Mucosa of gallbladder (tissue), 1 donor: ENCODE measurements at regions not wholly inside any gene's neighbourhood (a gene's known extent, or its start where the extent isn't known, plus 50 kb on each side); places are given as distances from the start of the nearest gene placed in this dataset.

Experiments
- DNase-seq: peaks from one replicate; pipeline ENCODE4 v3.0.0-alpha.2; 2020; ENCODE audit warnings: low spot score
- donor health status: DM: no; HTN: no; CAD: no.

DNA sequence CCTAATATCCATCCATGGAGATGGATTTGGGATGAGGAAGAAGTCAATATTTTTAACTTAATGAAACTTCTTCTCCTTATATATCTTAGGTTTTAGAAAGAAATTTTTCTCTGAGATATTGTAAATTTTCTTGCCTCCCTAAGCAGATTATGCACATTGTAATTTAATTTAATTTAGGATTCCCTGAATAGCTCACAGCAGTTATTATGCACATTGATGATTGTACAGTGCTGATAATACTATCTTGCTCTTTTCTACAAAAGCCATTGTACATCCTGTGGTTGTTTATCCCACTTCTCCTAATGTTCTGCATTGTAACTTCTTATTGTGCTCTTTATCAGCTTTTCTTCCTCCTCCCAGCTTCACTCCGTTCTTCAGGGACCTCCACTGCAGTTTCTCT, 410.4 kb upstream of the WWC1 start:
- DNase-seq = no peak

DNA sequence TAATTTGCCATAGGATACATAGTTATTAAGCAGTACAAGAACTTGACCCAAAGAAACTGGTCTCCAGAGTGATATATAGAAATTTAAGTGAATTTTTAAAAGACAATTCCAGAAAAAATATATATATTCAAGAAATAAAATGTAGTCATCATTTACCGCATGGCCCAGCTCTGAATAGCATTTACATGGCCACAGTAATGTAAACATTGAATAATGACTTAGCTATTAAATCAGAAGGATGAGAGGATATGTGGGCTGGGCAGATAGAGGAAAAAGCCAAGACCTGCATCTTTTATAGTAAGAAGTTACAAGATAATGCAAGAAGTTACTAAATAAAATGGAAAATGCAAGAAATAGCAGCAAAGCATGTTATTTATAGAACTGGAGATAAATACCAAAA, 405.2 kb upstream of the WWC1 start:
- DNase-seq = no peak

DNA sequence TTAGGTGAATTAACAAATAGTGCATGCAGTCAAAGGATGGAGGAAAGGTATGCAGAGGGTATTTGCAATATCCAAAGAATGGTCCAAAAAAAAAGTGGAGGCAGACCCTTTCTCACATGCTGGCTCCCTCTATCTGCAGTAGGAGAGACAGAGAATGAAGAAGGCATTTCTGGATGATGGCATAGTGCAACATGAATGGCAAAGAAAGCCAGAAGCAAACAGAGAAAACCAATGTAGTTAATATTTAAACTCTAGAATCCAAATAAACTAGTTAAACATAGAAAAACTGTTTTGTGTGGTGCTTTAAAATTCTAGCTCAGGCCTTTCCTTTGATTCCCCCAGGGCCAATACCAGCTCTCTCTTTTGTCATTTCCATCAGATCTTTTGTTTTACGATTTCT, 403.1 kb upstream of the WWC1 start:
- no peak for DNase-seq

DNA sequence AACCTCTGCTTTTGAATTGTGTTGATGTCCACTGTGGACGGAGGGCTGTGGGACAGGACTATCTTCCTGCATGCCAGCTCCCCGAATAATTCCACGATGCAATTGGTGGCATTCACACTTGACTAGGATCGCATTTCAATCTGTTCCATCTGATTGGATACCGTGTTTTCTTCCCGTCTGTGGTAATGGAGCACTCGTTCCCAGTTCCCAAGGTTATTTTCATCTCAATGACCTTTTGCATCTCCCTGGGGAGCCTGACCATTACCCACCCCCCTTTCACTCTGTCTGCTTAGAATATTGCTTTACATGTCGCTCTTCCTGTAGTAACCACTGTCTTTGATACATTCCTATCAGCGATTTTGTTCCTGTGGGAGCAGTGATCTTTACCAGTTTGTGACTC, 402.2 kb upstream of the WWC1 start:
- DNase-seq = no peak

DNA sequence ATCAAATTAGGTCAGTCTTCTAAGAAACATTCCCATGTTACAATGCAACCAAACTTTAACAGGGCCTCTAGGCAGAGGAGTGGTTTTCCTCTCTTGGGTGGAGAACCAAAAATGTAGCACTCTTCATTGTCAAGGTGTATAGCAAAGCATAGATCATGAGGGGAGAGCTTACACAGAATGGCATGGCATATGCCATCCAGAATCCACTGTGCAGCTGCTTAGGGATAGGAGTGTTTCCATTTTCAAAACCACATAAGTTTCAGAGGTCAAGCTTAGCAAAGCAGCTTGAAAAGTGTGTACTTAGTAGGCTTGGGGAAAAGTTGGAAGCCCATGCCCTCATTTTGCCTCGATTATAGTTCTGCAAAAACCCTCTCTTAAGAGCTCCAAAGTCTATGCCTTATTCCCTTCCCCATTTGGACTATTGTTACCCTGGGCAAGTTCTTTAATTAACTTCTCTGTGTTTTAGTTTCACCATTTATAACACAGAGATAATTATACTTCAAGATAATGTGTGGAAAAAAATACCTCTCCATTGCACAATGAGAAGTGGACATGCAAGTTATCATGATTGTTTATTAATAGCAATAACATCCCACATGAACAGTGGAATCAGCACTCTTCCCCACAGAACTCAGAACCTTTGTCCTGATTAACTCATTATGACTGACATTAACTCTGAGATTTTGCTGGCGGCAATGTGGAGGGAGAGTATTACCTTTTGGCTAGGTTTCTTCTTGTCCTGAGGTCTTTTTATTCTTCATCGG, 398.9 kb upstream of the WWC1 start:
- DNase-seq = no peak

DNA sequence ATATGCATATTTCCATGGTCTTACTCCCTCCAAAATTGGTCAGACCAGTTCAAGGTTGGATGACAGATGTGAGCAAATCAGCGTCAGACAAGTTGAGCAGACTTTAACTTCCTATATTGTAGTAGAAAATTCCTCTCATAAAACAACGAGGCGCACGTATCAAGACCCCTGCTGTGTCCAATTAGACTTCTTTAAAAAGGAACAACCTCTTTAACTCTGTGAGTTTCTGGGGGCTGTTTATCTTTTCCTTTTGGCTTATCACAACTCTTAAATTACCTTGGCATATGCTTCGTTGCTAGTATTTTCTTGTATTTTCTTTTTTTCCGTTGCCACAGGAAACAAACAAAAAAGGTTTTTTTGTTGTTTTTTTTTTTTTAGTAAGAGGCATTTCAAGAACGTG, 398.2 kb upstream of the WWC1 start:
- DNase-seq = no peak

DNA sequence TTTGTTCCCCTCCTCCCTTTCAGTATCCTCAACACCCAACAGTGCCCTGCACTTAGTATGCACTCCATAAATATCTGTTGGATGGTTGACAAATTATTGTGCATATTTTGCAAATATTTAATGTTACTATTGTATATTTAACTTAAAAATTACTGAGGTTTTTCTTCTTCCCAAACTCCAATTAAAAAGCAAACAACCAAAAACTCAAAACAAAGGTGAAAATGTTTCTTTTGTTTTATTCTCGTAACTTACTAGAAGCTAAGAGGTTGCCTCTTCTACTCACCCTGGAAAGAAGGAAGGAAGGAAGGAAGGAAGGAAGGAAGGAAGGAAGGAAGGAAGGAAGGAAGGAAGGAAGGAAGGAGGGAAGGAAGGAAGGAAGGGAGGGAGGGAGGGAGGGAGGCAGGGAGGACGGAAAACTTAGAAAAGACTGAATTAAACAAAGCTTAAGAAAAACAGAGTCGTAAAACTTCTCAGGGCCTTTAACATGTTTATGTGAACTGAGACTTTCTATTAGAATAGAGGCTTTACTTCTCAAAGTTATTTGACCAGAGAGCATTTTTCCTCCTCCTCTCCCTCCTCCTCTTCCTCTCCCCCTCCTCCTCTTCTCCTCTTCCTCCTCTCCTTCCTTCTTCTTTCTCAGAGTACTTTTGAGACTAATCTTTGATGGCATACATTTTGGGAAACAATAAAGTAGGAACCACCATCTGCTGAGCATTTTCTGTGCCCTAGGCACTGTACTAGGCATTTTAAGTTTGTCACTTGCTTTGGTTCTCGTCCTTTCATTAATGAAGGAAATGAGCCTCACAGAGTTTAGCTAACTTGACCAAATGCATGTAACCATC, 396.6 kb upstream of the WWC1 start:
- DNase-seq = no peak

DNA sequence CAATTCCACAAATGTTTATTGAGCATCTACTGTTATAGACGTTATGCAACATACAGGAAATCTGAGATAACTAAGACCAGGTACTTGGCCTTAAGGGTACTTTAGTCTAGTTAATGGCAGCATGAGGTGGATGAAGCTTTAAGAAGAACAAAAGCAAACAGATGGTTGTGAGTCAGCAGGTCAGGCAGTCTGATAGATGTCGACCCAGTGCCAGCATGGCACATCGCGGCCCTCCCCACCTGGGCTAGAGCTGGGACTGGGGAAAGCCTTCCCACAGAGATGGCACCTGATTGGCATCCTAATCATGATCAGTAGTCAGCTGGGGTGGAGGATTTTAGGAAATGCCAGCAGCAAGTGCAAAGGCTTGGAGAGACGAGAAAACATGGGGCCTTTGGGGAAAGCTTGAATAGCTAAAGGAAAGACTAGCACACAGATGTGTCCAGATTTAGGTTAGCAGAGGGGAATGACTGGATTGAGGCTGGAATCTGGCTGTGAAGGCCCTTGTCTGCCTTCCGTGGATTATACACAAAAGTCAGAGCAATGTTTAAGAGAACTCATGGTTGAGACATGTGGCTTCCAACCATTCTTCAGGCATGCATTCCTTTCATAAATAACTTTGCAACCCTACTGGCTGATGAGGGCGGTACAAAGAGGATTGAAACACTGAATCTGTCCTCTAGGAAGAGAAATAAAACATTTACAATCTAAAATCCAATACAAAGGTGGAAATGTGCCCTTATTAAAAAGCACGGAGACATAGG, 395.4 kb upstream of the WWC1 start:
- no peak for DNase-seq

DNA sequence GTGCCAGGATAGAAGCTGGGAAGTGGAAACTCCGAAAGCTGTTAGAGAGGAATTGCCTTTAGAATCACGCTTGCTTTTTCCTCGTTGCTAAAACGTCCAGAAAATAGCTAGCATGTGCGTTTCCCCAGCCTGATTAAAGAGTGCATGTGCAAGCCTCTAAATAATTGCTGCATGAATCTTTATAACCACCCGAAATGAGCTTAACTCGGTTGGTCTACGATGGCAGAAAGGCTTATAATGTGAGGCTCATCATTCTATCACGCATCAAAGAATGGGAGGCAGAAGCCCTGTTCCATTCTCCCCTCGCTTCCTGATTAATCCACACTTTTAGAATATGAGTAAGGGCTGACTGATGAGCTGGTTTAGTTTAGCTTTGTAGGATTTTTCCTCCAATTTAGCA, 394.6 kb upstream of the WWC1 start:
- DNase-seq = no peak

DNA sequence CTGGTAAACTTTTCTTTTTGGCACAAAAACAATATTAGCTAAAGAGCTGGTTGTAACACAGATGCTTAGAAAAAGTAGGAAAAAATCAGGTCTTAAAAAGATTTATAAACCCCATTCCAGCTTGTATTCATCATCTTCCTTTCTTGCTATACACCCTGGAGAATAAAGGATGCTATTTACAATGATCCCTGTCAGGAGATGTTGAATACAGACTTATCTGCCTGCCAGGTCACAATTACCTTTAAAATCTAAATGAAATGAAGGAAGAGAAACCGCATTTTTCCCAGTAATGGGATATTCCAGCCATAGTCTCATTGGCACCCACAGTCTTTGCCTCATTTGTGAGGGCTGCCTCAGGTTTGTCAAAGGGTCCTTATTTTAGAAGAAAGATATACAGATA, 394.1 kb upstream of the WWC1 start:
- no peak for DNase-seq

DNA sequence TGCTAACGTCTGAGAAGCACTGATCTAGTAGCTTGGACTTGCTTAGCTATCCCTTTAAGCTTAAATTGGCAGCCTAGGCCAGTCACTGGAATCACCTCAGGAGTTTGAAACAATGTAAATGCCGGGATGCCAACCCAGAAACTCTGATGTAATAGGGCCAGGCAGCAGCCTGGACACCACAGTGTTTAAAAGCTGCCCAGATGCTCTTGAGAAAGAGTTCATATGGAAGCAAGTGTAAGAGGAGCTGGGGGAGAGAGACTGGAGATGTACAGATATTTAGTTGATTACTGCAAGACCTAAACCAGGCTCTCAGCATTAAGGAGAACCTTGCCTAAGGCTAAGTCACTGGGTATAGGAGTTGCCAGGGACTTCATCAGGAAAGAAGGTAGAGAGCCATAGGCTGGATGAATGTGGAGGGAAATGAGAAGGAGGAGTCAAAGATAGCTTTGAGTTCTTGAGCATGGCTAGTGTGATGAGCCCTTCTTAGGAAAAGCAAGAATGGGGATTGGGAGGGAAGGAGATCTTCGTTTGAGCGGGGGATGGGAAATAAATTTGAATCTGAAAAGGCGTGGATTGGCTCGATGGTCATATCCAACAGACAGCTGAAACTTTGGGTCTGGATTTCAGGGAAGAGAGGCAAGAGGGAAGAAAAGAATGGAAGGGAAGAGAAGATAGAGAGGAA, 392.9 kb upstream of the WWC1 start:
- no peak for DNase-seq

DNA sequence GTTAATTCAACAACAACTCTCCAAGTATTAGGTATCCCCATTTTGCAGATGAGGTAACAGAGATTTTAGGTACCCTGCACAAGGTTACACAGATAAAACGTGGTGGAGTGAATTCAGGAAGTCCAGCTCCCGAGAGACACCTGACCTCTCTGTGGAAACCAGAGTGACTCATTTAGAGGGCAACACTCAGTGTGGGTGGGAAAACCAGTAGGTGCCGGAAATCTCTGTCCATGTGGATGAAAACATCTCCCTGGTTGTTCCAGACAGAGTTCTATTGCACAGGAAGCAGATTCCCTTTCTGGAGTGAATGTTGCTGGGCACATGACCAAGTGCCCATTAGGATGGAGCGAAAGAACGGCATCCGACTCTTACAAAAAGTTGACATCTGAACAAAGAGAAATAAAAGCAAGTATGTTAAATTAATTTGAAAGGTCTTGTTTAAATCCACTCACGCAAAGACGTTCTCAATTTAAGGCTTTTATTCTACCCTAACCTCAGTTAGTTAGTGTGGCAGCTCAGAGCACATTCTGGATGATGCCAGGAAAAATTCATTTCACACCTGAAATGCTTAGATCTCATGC, 391.9 kb upstream of the WWC1 start:
- DNase-seq = no peak

DNA sequence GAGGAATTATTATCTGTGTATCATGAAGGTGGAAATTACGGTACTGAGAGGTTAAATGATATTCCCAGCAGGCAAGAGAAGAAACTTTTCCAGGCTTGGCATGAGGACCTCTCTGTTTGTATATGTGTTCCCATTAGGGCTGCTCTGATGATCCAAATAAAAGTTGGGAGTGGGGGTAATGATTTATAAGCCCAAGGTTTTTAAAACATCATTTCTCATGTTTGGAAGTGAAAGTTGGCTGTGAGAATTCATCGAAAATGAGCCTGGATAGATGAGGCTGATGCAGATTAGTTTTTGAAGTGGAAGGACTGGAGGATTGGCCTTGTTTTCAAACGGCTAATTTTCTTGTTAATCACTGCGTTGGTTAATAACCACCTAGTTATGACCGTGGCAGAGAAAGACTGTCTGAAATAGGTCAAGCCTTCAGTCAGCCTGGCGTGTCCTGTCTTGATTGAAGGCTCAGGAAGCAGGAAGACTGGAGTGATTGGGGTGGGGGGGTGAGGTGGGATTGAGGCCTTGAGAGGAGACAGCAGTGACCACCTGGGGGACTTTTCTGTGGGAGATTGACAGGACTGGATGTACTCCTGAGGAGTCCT, 391.0 kb upstream of the WWC1 start:
- no peak for DNase-seq

DNA sequence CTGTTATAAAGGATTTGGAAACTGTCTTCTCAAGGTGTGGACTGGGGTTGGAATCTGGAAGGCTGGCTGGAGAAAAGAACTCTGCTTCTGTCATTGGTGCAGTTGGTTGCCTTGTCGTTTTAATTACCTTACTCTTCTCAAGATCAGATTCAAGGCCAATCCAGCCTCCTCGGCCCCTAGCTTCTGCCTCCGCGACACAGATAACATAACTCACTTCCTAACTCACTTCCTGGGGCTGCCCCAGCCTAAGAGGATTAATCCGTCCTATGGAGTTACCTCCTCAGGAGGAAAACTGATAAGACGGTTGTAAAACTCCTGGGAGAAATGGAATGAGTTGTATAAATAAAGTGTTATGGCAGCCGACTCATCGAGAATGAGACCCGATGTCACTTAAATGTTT, 389.1 kb upstream of the WWC1 start:
- no peak for DNase-seq

DNA sequence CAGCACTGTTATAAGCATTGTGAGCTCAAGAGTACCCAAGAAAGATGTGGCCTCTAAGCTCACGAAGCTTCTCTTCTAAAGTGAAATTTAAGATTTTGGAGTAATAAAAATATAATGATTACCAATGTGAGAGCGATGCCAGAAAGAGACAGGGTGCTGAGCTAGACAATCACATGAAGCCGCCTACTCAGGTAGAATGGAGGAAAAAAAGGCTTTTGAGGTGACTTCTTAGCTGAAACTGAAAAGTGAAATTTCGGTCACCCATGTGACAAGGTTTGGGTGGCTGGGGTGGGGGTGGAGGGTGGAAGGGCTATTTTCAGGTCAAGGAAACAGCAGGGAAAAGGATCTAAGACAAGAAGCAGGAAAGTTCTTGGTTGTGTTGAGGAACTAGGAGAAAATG, 388.2 kb upstream of the WWC1 start:
- no peak for DNase-seq

DNA sequence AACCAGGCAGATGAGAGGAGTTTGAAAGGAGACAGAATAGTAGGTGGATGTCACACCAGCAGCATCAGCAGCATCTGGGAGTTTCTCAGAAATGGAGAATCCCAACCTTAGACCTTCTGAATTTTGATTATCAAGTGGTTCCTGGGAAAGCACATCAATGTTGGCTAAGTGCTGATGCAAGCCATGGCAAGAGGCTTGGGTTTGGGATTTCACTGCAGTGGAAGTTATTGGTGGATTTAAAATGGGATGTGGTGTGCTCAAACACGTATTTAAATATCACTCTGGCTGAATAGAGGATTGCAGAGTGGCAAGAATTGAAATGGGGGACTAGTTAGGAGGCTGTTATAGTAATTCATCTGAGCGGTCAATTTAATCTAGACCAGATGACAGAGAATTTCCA, 387.8 kb upstream of the WWC1 start:
- DNase-seq = no peak

DNA sequence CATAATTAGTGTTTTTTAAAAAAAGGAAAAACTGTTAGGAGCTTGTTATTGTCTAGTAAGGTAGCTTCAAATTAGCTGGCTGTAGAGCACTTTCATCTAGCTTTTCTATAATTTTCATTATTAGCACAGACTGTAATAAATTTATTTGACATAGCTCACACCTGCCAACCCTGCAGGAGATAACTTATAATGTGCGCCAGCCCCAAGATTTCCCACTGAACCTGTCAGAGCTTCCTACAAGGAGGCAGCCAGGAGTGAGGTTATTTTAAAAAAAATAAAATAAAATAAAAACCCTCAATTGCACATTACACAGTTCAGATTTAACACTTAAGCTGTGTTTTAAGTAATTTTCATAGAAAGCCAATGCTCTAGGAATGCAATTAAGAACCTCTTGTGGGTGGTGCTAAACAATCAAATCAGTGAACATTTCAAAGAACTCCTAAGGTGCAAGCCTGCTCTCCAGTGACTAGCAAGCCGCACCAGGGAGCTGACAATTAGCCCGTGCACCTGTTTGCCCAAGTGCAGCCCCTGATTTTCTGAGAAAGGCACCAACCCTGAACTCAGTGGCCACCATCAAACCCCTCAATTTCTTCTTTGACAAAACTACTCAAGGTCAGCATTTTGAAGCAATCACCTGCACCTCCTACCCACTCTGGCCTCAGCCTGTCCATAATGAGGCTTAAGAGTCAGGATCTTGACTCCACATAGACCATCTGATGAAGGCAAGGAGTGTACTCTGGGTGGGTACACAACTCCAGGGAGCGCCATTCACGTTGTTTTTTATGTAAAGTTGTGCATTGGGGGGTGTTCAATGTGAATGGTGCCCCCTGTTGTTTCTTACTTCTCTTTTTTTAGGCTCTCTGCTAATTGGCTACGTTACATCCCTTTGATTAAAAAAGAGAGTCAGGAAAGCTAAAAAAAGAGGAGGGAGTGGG, 385.3 kb upstream of the WWC1 start:
- DNase-seq = no peak

DNA sequence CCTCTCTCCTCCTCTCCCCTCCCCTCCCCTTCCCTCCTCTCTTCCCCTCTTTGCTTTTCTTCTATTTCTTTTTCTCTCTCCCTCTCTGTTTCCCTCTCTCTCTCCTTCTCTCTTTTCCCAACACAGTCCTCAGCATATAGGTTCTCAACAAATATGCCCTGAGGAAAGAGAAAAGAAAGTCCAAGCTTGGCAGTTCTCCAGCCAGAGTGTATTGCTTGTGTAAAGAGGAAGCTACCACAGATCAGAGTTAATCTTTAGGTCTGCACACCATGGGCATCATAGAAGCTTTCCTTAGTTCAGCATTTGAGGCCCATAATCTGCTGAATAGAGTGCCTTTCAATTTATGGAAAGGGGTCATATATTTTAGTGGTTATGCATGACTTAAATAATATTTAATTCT, 382.8 kb upstream of the WWC1 start:
- DNase-seq = no peak

DNA sequence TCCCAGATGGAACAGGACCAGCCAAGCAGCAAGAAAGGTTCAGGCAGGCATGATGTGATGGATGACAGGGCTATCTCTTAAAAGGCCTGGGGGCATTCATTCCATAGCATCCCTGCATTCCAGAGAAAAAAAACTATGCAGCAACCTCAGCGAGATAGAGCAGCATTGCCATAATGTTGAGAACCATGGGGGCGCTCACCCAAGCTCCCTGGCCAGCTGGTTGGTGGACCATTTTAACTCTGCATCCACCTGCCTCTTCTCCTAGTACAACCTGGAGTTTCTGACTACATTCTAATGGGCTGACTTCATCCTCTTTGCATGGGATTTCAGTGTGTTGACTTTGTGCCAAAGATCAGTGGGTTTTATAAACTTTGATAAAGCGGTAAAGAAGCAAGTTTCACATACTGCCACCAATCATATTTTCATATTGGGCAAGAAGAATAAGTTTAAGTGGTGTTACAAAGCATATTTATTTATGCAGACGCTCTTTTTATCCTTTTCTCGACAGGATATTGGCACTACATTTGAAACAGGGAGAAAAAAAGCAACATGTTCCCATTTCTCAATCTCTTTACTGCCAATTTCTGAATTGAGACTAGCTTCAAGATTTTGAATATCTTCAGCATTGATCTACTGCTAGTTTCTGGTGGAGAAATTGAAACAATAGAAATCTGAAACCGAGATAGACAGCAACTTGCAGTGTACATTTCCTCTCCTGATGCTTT, 378.3 kb upstream of the WWC1 start:
- no peak for DNase-seq

DNA sequence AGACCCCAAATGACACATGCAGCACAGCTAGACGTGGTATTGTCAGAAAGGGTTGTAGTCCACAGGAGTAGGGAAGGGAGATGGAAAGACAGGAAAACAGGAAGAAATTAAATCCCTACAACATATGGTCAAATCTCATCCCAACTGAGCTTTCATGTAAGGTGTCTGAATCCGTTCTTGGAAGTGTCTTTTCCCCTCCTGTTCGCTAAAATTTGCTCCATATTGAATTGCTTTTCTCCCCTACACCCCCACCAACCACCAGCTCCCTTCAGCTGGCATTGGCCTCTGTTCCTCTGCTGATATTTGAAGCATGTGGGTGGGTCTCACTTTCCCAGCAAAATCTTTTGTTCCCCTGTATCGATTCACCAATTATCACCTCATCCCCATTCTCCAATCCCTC, 376.2 kb upstream of the WWC1 start:
- no peak for DNase-seq
